Keratinocyte (primary cell): ENCODE measurements at regions not wholly inside any gene's neighbourhood (a gene's known extent, or its start where the extent isn't known, plus 50 kb on each side); places are given as distances from the start of the nearest gene placed in this dataset.

Source experiments
- CTCF ChIP-seq, 3 experiments: IDR thresholded peaks in 1 of 3; conservative IDR thresholded peaks in 1 of 3; optimal IDR thresholded peaks in 1 of 3; 2 replicates in 2 of 3; 3 replicates in 1 of 3; pipeline versions ENCODE3 to v1.5.1; 2011; ENCODE audit warnings: low read length in 3 of 3, mild to moderate bottlenecking in 3 of 3, moderate library complexity in 2 of 3, control low read depth in 1 of 3, inconsistent platforms in 1 of 3; ENCODE audit not compliant: insufficient read depth in 2 of 3; ENCODE audit errors: extremely low read depth in 1 of 3
- EZH2 ChIP-seq: IDR thresholded peaks from one replicate; pipeline ENCODE4 v1.6.1; 2012; ENCODE audit warnings: inconsistent platforms, mild to moderate bottlenecking, low read length, moderate library complexity

GRCh38 chr4:33941854-33942253 is 2302.5 kb downstream of the ARAP2 start:
- TF ChIP-seq EZH2 = no peak
- TF ChIP-seq CTCF (optimal IDR thresholded peaks at IDR 0.05 in 1 of 3, IDR thresholded peaks at IDR 0.05 in 1 of 3, conservative IDR thresholded peaks at IDR 0.05 in 1 of 3; ENCODE audit: extremely low read depth in 1 of 3, insufficient read depth in 2 of 3, low read length in 3 of 3) = no peak
